22Rv1 (cell line): ENCODE measurements at regions not wholly inside any gene's neighbourhood (a gene's known extent, or its start where the extent isn't known, plus 50 kb on each side); places are given as distances from the start of the nearest gene placed in this dataset.

Source experiments
- ZFX ChIP-seq: fragments of 450-650 bp; IDR thresholded peaks from 2 replicates; pipeline ENCODE4 v1.6.1; 2017; ENCODE audit warnings: antibody characterized with exemption, borderline replicate concordance
- TF ChIP-seq, protein P1 (sequence below): fragments of 450-650 bp; IDR thresholded peaks from 2 replicates; pipeline ENCODE4 v1.5.1; 2017; ENCODE audit warnings: mild to moderate bottlenecking

DNA sequence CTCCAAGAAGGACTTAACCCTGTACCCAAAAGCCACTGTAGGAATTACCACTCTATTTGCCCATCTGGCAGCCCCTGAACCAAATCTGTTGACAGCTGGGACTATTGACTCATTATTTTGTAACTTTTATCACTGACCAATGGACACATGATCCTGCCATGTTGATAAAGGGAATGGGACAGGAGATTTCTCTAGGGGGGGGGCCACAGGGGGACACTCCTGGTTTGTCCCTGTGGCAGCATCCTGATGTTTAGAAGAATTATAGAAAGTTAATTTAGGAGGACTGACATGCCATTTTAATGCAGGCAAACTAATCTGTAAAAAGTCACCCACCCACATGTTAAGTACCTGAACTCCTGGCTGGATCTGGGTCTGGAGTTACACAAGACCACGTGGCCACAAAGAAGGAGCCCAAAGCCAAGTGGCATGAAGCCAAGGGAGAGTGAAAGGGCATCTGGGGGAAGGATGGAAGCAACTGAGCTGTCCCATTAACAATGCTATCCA lies 558.1 kb downstream of the ETS1 start:
- TF ChIP-seq, protein P1, sequence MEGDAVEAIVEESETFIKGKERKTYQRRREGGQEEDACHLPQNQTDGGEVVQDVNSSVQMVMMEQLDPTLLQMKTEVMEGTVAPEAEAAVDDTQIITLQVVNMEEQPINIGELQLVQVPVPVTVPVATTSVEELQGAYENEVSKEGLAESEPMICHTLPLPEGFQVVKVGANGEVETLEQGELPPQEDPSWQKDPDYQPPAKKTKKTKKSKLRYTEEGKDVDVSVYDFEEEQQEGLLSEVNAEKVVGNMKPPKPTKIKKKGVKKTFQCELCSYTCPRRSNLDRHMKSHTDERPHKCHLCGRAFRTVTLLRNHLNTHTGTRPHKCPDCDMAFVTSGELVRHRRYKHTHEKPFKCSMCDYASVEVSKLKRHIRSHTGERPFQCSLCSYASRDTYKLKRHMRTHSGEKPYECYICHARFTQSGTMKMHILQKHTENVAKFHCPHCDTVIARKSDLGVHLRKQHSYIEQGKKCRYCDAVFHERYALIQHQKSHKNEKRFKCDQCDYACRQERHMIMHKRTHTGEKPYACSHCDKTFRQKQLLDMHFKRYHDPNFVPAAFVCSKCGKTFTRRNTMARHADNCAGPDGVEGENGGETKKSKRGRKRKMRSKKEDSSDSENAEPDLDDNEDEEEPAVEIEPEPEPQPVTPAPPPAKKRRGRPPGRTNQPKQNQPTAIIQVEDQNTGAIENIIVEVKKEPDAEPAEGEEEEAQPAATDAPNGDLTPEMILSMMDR, result no peak
- TF ChIP-seq ZFX, result no peak
